K562 (cell line): ENCODE measurements at regions not wholly inside any gene's neighbourhood (a gene's known extent, or its start where the extent isn't known, plus 50 kb on each side); places are given as distances from the start of the nearest gene placed in this dataset.

Source experiments
- ATAC-seq: fragments of 200-7000 bp; cut with Tn5 transposase; 3 replicates; pipeline ENCODE4 v1.9.1; 2020; ENCODE audit warnings: moderate library complexity
- BruUV-seq: library from RNA; stranded (reverse); fragments of 400-500 nt; replicated peaks from 2 replicates; lab custom pipeline; 2021; lab: Mats Ljungman, UMichigan
- CTCF ChIA-PET: fragments of 300-600 bp; formaldehyde crosslinking; extraction: SDS; loops from one replicate; lab custom pipeline; 2021; ENCODE audit warnings: low intra/inter-chr PET ratio; lab: Yijun Ruan, JAX
- POLR2A ChIA-PET: fragments of 300-600, 350-650 bp; sonication (Branson Sonifier 250); formaldehyde crosslinking; extraction: SDS; loops from one replicate; lab custom pipeline; 2021; ENCODE audit warnings: antibody characterized with exemption, inconsistent platforms; lab: Yijun Ruan, JAX
- DNase-seq, 4 experiments: peaks; one replicate each; pipeline versions ENCODE4 v3.0.0 to v3.0.0-alpha.2; 2011 to 2018; ENCODE audit warnings: low spot score in 3 of 4, mixed read lengths in 3 of 4; ENCODE audit errors: extremely low read depth in 1 of 4
- FAIRE-seq: peaks from 2 replicates; lab custom pipeline; 2011; peaks lifted over from hg19 to GRCh38; lab: Jason Lieb, UNC
- H2AFZ ChIP-seq: 2 replicates; pipeline ENCODE4 v1.6.0; 2011; ENCODE audit warnings: low read depth, low read length, control low read depth, inconsistent platforms
- H3K27ac ChIP-seq: fragments of 200-600 bp; 3 replicates; pipeline ENCODE4 v1.8.0; 2011; ENCODE audit warnings: low read depth, mild to moderate bottlenecking, control low read depth, inconsistent platforms, low read length, moderate library complexity, mixed read lengths; ENCODE audit errors: extremely low read depth
- H3K27me3 ChIP-seq, 2 experiments: fragments of 300-600 bp in 1 of 2; 2 replicates in 1 of 2; 3 replicates in 1 of 2; pipeline versions ENCODE4 v1.6.0 to v1.8.0; 2011; ENCODE audit warnings: inconsistent platforms in 2 of 2, low read length in 2 of 2, mild to moderate bottlenecking in 1 of 2, mixed read lengths in 1 of 2, moderate library complexity in 1 of 2; ENCODE audit not compliant: control insufficient read depth in 2 of 2, insufficient read depth in 2 of 2
- H3K36me3 ChIP-seq: fragments of 300-600 bp; 3 replicates; pipeline ENCODE4 v1.8.0; 2011; ENCODE audit warnings: mild to moderate bottlenecking, low read length, inconsistent platforms; ENCODE audit not compliant: control insufficient read depth, insufficient read depth
- H3K4me1 ChIP-seq, 2 experiments: fragments of 200-600 bp in 1 of 2; replicated peaks in 1 of 2; 2 replicates in 1 of 2; 3 replicates in 1 of 2; pipeline versions ENCODE4 v1.5.1 to v1.8.0; 2011; ENCODE audit warnings: inconsistent platforms in 2 of 2, low read length in 2 of 2, mild to moderate bottlenecking in 1 of 2, mixed read lengths in 1 of 2, moderate library complexity in 1 of 2; ENCODE audit not compliant: control insufficient read depth in 2 of 2, insufficient read depth in 2 of 2
- H3K4me2 ChIP-seq: 2 replicates; pipeline ENCODE4 v1.6.1; 2011; ENCODE audit warnings: low read length, control low read depth, inconsistent platforms, mixed read lengths; ENCODE audit not compliant: insufficient read depth
- H3K4me3 ChIP-seq: fragments of 200-600 bp; sonication (generic), shearing (Covaris generic); 2 replicates; pipeline ENCODE4 v1.5.1; 2016; ENCODE audit warnings: control low read depth, inconsistent platforms
- H3K79me2 ChIP-seq: fragments of 200-600 bp; 3 replicates; pipeline ENCODE4 v1.8.0; 2011; ENCODE audit warnings: low read length, inconsistent platforms; ENCODE audit not compliant: control insufficient read depth, insufficient read depth
- H3K9ac ChIP-seq, 2 experiments: 2 replicates each; pipeline versions ENCODE4 v1.6.0 to v1.6.1; 2011; ENCODE audit warnings: low read depth in 2 of 2, low read length in 2 of 2, control low read depth in 1 of 2, inconsistent platforms in 1 of 2, mild to moderate bottlenecking in 1 of 2, mixed read lengths in 1 of 2; ENCODE audit not compliant: insufficient read depth in 1 of 2
- H3K9me1 ChIP-seq: one replicate; pipeline ENCODE4 v1.6.0; 2011; ENCODE audit warnings: inconsistent platforms, mild to moderate bottlenecking, low read length, moderate library complexity; ENCODE audit not compliant: control insufficient read depth, insufficient read depth
- H3K9me3 ChIP-seq: replicated peaks from 2 replicates; pipeline ENCODE4 v1.5.1; 2011; ENCODE audit warnings: low read depth, low read length, inconsistent platforms; ENCODE audit not compliant: control insufficient read depth, insufficient read depth
- H4K20me1 ChIP-seq: replicated peaks from 2 replicates; pipeline ENCODE4 v1.6.1; 2011; ENCODE audit warnings: low read length, inconsistent platforms, mixed read lengths; ENCODE audit not compliant: control insufficient read depth, insufficient read depth
- ATF7 ChIP-seq: fragments of 450-650 bp; IDR thresholded peaks from 2 replicates; pipeline ENCODE4 v1.7.1; 2014; ENCODE audit warnings: mild to moderate bottlenecking, moderate library complexity
- CEBPB ChIP-seq: fragments of 450-650 bp; IDR thresholded peaks from 2 replicates; pipeline ENCODE4 v1.6.1; 2016; ENCODE audit warnings: missing genetic modification characterization, missing compliant biosample characterization
- HCFC1 ChIP-seq: IDR thresholded peaks from 2 replicates; pipeline ENCODE4 v1.6.1; 2012; ENCODE audit warnings: low read depth, low read length, improper control_type of control experiment
- NR2C2 ChIP-seq, 2 experiments: fragments of 200-800 bp in 1 of 2; sonication (Bioruptor generic) in 1 of 2; sonication (generic) in 1 of 2; formaldehyde crosslinking in 1 of 2; IDR thresholded peaks; 2 replicates each; pipeline versions ENCODE4 v1.6.1 to v1.8.0; 2016 to 2022; ENCODE audit warnings: mild to moderate bottlenecking in 1 of 2, missing compliant biosample characterization in 1 of 2, missing genetic modification characterization in 1 of 2, missing genetic modification reagents in 1 of 2
- PRMT5 ChIP-seq: sonication (generic); formaldehyde crosslinking; IDR thresholded peaks from 2 replicates; pipeline ENCODE4 v1.5.0; 2020; ENCODE audit warnings: missing genetic modification reagents
- SRSF1 ChIP-seq: fragments of 200-400 bp; formaldehyde crosslinking; IDR thresholded peaks from 2 replicates; pipeline ENCODE4 v1.6.1; 2017; ENCODE audit warnings: mild to moderate bottlenecking, low read depth, low read length, moderate library complexity
- TCF7L2 ChIP-seq: fragments of 150-350 bp; IDR thresholded peaks from 2 replicates; pipeline ENCODE4 v1.6.1; 2016; ENCODE audit warnings: low read depth, mild to moderate bottlenecking, low read length, moderate library complexity
- TCFL5 ChIP-seq: fragments of 250-450 bp; sonication (Bioruptor Pico); conservative IDR thresholded peaks from 2 replicates; pipeline ENCODE4 v1.6.1; 2021; ENCODE audit warnings: mild to moderate bottlenecking, moderate library complexity, matching md5 sums
- ZC3H8 ChIP-seq: fragments of 450-650 bp; IDR thresholded peaks from 2 replicates; pipeline ENCODE4 v1.6.1; 2017
- ZNF445 ChIP-seq: fragments of 250-450 bp; sonication (Bioruptor Pico); IDR thresholded peaks from 2 replicates; pipeline ENCODE4 v1.4.0; 2020; ENCODE audit warnings: low read depth, mild to moderate bottlenecking, moderate library complexity
- ZNF780A ChIP-seq: fragments of 250-450 bp; sonication (Bioruptor Pico); IDR thresholded peaks from 2 replicates; pipeline ENCODE4 v1.5.0; 2021; ENCODE audit warnings: mild to moderate bottlenecking
- WGBS: fragments of 100-300 bp; shearing (Covaris generic); methylation state at CpG from one replicate; pipeline ENCODE4 v1.1.6; 2016; ENCODE audit warnings: low coverage, mixed read lengths; ENCODE audit not compliant: insufficient coverage; ENCODE audit errors: missing lambda C conversion rate; 5-methylcytosine and 5-hydroxymethylcytosine counted together
- in situ Hi-C: fragments of 300-500 bp; cut with MboI; formaldehyde crosslinking; loops from 4 replicates; pipeline ENCODE4 v1.15.0; 2018; ENCODE audit warnings: inconsistent platforms, mixed read lengths
- intact Hi-C: fragments of 100-400 bp; cut with micrococcal nuclease; formaldehyde crosslinking; loops from 2 replicates; pipeline ENCODE4 v1.14.2; 2022
- TF ChIP-seq, protein P1 (sequence below): fragments of 200-800 bp; sonication (Bioruptor generic); IDR thresholded peaks from 2 replicates; pipeline ENCODE4 v1.6.1; 2017; ENCODE audit warnings: missing genetic modification characterization, missing compliant biosample characterization
- TF ChIP-seq, protein P2 (sequence below): fragments of 450-650 bp; conservative IDR thresholded peaks from 2 replicates; pipeline ENCODE4 v1.6.1; 2016; ENCODE audit warnings: missing genetic modification characterization, low read depth, mild to moderate bottlenecking, missing compliant biosample characterization, moderate library complexity
- TF ChIP-seq, protein P3 (sequence below): fragments of 450-650 bp; formaldehyde crosslinking; IDR thresholded peaks from 2 replicates; pipeline ENCODE4 v1.4.0; 2022; ENCODE audit warnings: missing genetic modification characterization

DNA sequence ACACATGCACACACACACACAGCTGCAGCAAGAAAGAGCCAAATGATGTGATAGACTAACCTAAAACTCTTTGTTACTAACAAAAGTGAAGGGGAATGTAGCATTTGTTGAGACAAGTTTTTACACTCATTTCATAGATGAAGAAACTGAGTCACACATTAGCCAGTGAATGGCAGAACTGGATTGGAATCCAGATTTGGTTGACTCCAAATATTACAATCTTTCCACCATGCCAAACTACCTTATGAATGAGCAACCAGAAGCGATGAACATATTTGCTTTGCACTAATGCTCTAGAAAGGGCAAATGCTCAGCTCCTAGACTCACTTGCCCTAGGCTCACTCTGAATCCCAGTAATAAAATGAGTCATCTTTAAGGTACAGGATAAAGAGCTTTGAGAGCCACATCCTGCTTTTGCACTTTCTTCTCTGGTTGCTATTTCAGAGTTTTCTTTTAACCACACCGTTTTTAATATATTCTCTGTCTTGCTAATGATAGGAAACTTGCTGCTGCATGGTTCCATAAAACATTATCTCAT lies 111.9 kb downstream of the GPAM start:
- no peak overlapping the region for H2AFZ ChIP-seq
- H3K4me1 ChIP-seq = no peaks in the 10 kb centered on the region
- H3K27ac ChIP-seq = no peak overlapping the region
- no peaks in the 10 kb centered on the region for H3K9me3 ChIP-seq
- H3K9ac ChIP-seq = no peak overlapping the region
- ChIA-PET POLR2A (no interaction called here), CTCF (no interaction called here)
- no peaks in the 10 kb centered on the region for H3K79me2 ChIP-seq
- no peaks in the 10 kb centered on the region for H3K27me3 ChIP-seq
- BruUV-seq = no TSS peak
- DNase-seq (no peak), ATAC-seq (no peak), FAIRE-seq (no peak)
- intact Hi-C loops = no loop called here
- whole genome bisulfite sequencing = 0% methylated on average over 2 of the region's 2 CpGs
- no peak overlapping the region for H3K4me3 ChIP-seq
- H4K20me1 ChIP-seq = no peaks in the 10 kb centered on the region
- TF ChIP-seq ZC3H8 = no peak
- TF ChIP-seq ZNF445 (CRISPR knock-in tag) = no peak
- TF ChIP-seq NR2C2 (CRISPR knock-in tag; IDR thresholded peaks at IDR 0.05) = no peak
- TF ChIP-seq NR2C2 (tag; IDR thresholded peaks at IDR 0.05) = no peak
- no peak for TF ChIP-seq SRSF1
- TF ChIP-seq, protein P1, sequence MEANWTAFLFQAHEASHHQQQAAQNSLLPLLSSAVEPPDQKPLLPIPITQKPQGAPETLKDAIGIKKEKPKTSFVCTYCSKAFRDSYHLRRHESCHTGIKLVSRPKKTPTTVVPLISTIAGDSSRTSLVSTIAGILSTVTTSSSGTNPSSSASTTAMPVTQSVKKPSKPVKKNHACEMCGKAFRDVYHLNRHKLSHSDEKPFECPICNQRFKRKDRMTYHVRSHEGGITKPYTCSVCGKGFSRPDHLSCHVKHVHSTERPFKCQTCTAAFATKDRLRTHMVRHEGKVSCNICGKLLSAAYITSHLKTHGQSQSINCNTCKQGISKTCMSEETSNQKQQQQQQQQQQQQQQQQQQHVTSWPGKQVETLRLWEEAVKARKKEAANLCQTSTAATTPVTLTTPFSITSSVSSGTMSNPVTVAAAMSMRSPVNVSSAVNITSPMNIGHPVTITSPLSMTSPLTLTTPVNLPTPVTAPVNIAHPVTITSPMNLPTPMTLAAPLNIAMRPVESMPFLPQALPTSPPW (CRISPR knock-in tag) = no peak
- no peak for TF ChIP-seq TCFL5
- no peak for TF ChIP-seq PRMT5 (CRISPR knock-in tag)
- TF ChIP-seq, protein P2, sequence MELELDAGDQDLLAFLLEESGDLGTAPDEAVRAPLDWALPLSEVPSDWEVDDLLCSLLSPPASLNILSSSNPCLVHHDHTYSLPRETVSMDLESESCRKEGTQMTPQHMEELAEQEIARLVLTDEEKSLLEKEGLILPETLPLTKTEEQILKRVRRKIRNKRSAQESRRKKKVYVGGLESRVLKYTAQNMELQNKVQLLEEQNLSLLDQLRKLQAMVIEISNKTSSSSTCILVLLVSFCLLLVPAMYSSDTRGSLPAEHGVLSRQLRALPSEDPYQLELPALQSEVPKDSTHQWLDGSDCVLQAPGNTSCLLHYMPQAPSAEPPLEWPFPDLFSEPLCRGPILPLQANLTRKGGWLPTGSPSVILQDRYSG (tag) = no peak
- no peak for TF ChIP-seq ZNF780A (CRISPR knock-in tag)
- TF ChIP-seq ATF7 = no peak
- no peak for TF ChIP-seq CEBPB (tag)
- TF ChIP-seq, protein P3, sequence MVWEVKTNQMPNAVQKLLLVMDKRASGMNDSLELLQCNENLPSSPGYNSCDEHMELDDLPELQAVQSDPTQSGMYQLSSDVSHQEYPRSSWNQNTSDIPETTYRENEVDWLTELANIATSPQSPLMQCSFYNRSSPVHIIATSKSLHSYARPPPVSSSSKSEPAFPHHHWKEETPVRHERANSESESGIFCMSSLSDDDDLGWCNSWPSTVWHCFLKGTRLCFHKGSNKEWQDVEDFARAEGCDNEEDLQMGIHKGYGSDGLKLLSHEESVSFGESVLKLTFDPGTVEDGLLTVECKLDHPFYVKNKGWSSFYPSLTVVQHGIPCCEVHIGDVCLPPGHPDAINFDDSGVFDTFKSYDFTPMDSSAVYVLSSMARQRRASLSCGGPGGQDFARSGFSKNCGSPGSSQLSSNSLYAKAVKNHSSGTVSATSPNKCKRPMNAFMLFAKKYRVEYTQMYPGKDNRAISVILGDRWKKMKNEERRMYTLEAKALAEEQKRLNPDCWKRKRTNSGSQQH (CRISPR knock-in tag) = no peak
- TF ChIP-seq TCF7L2 = no peak
- no peak for TF ChIP-seq HCFC1
- TF ChIP-seq, all 486 proteins: peak for 0
- in situ Hi-C loops = no loop called here
- H3K4me2 ChIP-seq = no peak overlapping the region
- no peaks in the 10 kb centered on the region for H3K36me3 ChIP-seq
- no peaks in the 10 kb centered on the region for H3K9me1 ChIP-seq
